AG10803 (cell line): ENCODE measurements at regions not wholly inside any gene's neighbourhood (a gene's known extent, or its start where the extent isn't known, plus 50 kb on each side); places are given as distances from the start of the nearest gene placed in this dataset.

Source experiments
- DNase-seq: peaks from one replicate; pipeline ENCODE4 v3.0.0; 2010; ENCODE audit warnings: low read depth
- H3K4me3 ChIP-seq: 2 replicates; pipeline ENCODE4 v1.5.1; 2011; ENCODE audit warnings: mild to moderate bottlenecking, low read length, control low read depth
- CTCF ChIP-seq: conservative IDR thresholded peaks from 2 replicates; pipeline ENCODE4 v1.5.1; 2011; ENCODE audit warnings: mild to moderate bottlenecking, low read length, control low read depth, inconsistent platforms

- H3K4me3 ChIP-seq, result no peak overlapping the region
- DNase-seq, result no peak
- TF ChIP-seq CTCF, result no peak
These were observed 490.3 kb downstream of the BUD13 start for GRCh38 chr11:116282481-116282880.

- TF ChIP-seq CTCF, result no peak
- no peak for DNase-seq
- no peak overlapping the region for H3K4me3 ChIP-seq
These were observed 491.3 kb downstream of the BUD13 start for GRCh38 chr11:116281173-116282160.

GRCh38 chr11:116279511-116279910 lies 493.3 kb downstream of the BUD13 start:
- TF ChIP-seq CTCF, result no peak
- no peak overlapping the region for H3K4me3 ChIP-seq
- DNase-seq, result no peak

- TF ChIP-seq CTCF, result no peak
- H3K4me3 ChIP-seq, result no peak overlapping the region
- no peak for DNase-seq
These were observed 494.7 kb downstream of the BUD13 start for GRCh38 chr11:116278076-116278475.

GRCh38 chr11:116276051-116277044 lies 496.4 kb downstream of the BUD13 start:
- peak; percentile 25 for DNase-seq
- H3K4me3 ChIP-seq, result no peak overlapping the region
- TF ChIP-seq CTCF, result peak; percentile 63

GRCh38 chr11:116275635-116276034 lies 497.2 kb downstream of the BUD13 start:
- no peak for DNase-seq

More at GRCh38 chr11:116275635-116276034, 497.2 kb downstream of the BUD13 start:
- H3K4me3 ChIP-seq, result no peak overlapping the region
- TF ChIP-seq CTCF, result no peak
